Small intestine (tissue), 7 donors: ENCODE measurements at regions not wholly inside any gene's neighbourhood (a gene's known extent, or its start where the extent isn't known, plus 50 kb on each side); places are given as distances from the start of the nearest gene placed in this dataset.

ENCODE experiments used
- DNase-seq, 2 donors: peaks; one replicate each; pipeline versions ENCODE4 v3.0.0 to v3.0.0-alpha.2; 2013
- FAIRE-seq: peaks from 2 replicates; lab custom pipeline; 2012; peaks lifted over from hg19 to GRCh38; lab: Jason Lieb, UNC
- H3K27ac ChIP-seq, 3 donors: one replicate each; pipeline ENCODE4 v1.5.1; 2013; ENCODE audit warnings: low read length in 2 of 3, mild to moderate bottlenecking in 2 of 3, control low read depth in 1 of 3, inconsistent platforms in 1 of 3, low read depth in 1 of 3, moderate library complexity in 1 of 3
- H3K27me3 ChIP-seq, 3 donors: one replicate each; pipeline ENCODE4 v1.6.1; 2013; ENCODE audit warnings: low read length in 3 of 3, inconsistent platforms in 1 of 3; ENCODE audit not compliant: control insufficient read depth in 3 of 3, insufficient read depth in 3 of 3
- H3K36me3 ChIP-seq, 3 donors: one replicate each; pipeline ENCODE4 v1.6.1; 2013; ENCODE audit warnings: low read length in 3 of 3, inconsistent platforms in 1 of 3, low read depth in 1 of 3, mild to moderate bottlenecking in 1 of 3, moderate library complexity in 1 of 3; ENCODE audit not compliant: control insufficient read depth in 3 of 3, insufficient read depth in 2 of 3
- H3K4me1 ChIP-seq, 3 donors: one replicate each; pipeline ENCODE4 v1.6.1; 2013; ENCODE audit warnings: low read length in 2 of 3, inconsistent platforms in 1 of 3, low read depth in 1 of 3, mild to moderate bottlenecking in 1 of 3, moderate library complexity in 1 of 3; ENCODE audit not compliant: control insufficient read depth in 3 of 3, insufficient read depth in 2 of 3
- H3K4me3 ChIP-seq, 3 donors: one replicate each; pipeline ENCODE4 v1.5.1; 2013; ENCODE audit warnings: low read length in 3 of 3, control low read depth in 1 of 3, inconsistent platforms in 1 of 3, low read depth in 1 of 3, mild to moderate bottlenecking in 1 of 3, moderate library complexity in 1 of 3
- H3K9me3 ChIP-seq, 2 donors: one replicate each; pipeline ENCODE4 v1.6.1; 2013; ENCODE audit warnings: low read depth in 1 of 2, low read length in 1 of 2; ENCODE audit not compliant: control insufficient read depth in 2 of 2, insufficient read depth in 1 of 2
- WGBS, 3 donors: extraction: QIAGEN DNeasy Blood & Tissue Kit; methylation state at CpG; one replicate each; pipeline ENCODE4 v1.1.7; 2013; 5-methylcytosine and 5-hydroxymethylcytosine counted together
- donor health status: healthy with polysubstance abuse.
- donor health status: control.
- donor health status: control.
- donor health status: Bipolar disorder and iron deficiency.
- donor health status: healthy.

DNA sequence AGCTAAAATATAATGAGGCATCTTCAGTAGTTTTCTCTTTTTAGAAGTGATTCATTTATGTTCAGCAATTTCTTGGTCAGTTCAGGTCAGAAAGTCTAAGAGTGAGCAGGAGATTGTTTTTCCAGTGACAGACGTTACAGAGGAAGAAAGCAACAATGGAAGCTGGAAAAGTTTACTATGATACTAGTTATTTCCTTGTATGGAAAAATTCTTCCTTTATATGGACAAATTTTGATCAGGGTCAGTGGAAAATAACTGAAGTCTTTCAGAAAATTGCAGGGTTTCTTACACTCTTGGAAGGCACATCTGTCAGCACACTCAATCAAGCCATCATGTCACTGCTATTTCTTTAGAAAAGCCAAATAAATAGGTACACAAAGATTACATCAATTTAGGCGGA lies 1120.7 kb downstream of the FAT4 start:
- H3K27me3 ChIP-seq = no peaks in the 10 kb centered on the region
- DNase-seq (no peak), FAIRE-seq (no peak)
- H3K36me3 ChIP-seq = no peaks in the 10 kb centered on the region
- WGBS, 3 donors = 56 to 70% (median 61%) methylated on average over 2 of the region's 2 CpGs
- peaks cover 0 to 3% of the 10 kb centered on the region in 2 donors for H3K9me3 ChIP-seq
- no peak overlapping the region for H3K4me3 ChIP-seq
- no peak overlapping the region for H3K27ac ChIP-seq
- H3K4me1 ChIP-seq = no peaks in the 10 kb centered on the region

DNA sequence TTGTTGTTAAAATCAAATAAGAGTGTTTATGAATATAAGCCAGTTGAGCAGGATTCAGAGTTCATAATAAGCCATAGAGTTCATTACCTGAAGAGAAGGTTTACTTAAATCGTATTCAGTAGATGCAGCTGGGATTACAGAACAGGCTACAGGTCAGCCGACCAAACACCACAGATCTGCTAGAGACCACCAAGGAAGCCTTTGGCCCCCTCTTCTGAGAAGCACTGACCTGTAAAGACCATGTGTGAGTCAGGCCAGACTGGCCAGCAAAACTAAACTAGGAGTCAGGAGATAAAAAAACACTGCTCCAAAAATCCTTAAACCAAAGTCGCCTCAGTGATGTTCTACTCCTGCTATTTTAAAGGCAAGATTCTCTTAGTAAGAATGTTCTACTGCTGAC lies 1125.5 kb downstream of the FAT4 start:
- WGBS, 3 donors = 83 to 89% (median 85%) methylated on average over 3 of the region's 3 CpGs

DNA sequence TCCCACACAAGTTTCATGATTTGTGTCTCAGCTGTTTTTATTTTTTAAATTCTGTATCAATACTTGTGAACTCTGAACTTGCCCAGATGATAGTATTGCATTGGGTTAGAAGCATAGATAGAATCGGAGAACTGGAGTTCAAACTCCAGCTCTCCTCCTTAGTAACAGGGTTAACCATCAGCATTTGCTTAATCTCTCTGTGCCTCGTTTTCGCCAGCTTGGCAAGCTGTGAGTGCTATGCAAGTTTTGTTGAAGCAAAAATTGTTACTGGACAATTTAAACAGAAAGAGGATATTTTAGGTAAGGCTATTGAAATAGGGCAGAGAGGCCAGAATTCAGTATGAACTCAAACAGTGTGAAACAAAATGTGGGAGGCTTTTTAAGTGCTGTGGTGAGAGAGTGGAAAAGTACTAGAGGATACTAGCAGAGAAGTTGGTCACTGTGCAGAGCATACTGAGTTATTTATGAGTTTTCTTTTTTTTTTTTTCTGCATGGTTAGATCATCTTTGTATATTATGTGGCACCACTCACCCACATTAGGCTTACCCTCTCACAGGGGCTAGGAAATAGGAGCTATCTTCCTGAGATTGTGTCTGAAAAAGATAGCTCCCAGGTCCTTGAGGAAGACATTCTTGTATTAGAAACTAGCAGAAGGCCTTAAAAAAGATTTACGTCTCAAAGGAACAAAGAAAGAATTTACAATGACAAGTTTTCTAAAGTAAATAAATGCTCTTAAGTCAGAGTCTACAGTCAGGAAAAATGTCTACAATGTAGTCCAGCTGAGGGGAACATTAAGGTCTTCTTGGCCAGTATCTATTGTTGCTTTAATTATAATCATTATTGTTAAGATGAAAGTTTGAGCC lies 1126.6 kb downstream of the FAT4 start:
- H3K9me3 ChIP-seq = no peaks in the 10 kb centered on the region
- no peaks in the 10 kb centered on the region for H3K27me3 ChIP-seq
- 36 to 51% (median 42%) methylated on average over 4 of the region's 4 CpGs for WGBS, 3 donors
- no peaks in the 10 kb centered on the region for H3K36me3 ChIP-seq
- FAIRE-seq (no peak), DNase-seq (no peak)
- no peak overlapping the region for H3K4me3 ChIP-seq
- H3K4me1 ChIP-seq = no peaks in the 10 kb centered on the region
- no peak overlapping the region for H3K27ac ChIP-seq

More for the DNA sequence above, 1125.5 kb downstream of the FAT4 start:
- DNase-seq = no peak
- Histone ChIP-seq H3K27ac (no peak overlapping the region), H3K36me3 (no peaks in the 10 kb centered on the region), H3K27me3 (no peaks in the 10 kb centered on the region), H3K4me1 (no peaks in the 10 kb centered on the region), H3K4me3 (no peak overlapping the region), H3K9me3 (no peaks in the 10 kb centered on the region)
- FAIRE-seq = no peak

DNA sequence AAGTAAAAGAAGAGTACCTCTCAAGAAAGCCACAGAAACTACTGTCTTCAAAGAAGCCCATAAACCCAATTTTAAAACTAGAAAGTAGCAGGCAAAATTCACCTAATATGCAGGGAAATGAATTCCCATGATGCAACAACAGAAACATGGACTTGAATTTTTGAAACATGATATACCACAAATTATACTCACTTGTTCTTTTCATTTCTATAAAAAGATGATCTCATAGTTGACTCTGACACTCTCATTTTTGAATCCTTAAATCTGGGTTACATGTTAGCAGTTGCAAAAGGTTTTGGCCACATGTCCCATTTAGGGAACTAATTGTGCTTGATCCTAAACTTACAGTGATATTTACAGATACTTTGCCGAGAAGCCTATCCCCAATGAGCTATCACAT lies 1130.8 kb downstream of the FAT4 start:
- no peak for DNase-seq
- Histone ChIP-seq H3K27ac (no peak overlapping the region), H3K36me3 (no peaks in the 10 kb centered on the region), H3K4me3 (no peak overlapping the region), H3K27me3 (no peaks in the 10 kb centered on the region), H3K9me3 (no peaks in the 10 kb centered on the region), H3K4me1 (no peaks in the 10 kb centered on the region)
- no peak for FAIRE-seq
- 72 to 79% (median 73%) methylated on average over 1 of the region's 1 CpG for WGBS, 3 donors

DNA sequence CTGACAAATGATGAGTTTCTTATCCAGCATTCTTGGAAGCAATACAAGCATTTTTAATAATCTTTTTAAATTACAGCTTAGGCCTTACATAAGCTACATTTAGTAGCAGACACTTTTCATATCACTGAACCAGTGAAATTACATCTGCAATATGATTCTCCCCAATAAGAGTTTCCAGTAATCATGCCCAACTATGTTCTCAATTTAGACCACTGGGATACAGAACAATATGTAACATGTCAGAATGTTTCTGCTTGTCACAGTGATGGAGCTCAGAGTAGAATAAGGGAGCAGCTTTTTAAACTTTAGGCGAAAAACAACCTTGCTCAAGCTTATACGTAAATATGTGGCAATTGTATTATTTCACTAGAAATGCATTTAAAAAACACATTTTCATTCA lies 1132.2 kb downstream of the FAT4 start:
- no peak for FAIRE-seq

DNA sequence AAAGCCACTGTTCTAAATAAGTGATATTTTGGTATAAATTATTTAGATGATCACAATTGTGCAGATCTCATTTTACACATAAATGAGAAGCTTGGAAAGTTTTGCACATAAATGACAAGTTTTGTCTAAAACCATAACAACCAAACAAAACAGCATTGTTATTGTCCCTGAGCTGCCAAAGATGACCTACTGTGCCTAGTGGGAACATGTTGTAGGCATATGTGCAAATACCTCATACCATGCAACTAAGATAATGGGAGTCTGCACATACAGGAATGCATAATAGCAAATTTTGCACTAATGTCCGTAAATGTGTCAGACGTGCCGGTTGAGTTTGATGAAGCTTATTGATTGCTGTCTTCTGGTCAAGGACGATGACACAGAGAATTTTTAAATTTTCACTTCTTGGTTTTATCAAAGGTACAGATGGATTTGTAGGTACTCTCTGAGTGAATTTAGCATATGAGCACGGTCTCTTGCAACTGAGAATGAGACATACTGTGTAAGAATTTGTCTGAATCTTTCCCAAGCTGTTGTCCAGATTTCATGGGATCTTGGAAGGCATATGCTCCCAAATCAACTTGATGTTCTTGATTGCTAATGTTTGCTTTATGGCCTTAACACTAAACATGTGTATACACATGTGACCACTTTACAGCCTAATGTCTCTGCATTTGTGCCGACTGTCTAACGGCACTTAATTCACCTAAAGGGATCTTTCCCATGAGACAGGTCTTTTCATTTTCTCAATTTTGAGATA lies 1133.5 kb downstream of the FAT4 start:
- Histone ChIP-seq H3K4me3 (no peak overlapping the region), H3K9me3 (no peaks in the 10 kb centered on the region), H3K27me3 (no peaks in the 10 kb centered on the region), H3K27ac (no peak overlapping the region), H3K36me3 (no peaks in the 10 kb centered on the region), H3K4me1 (no peaks in the 10 kb centered on the region)
- WGBS, 3 donors = 82 to 88% (median 88%) methylated on average over 7 of the region's 7 CpGs
- no peak for FAIRE-seq
- DNase-seq = no peak

More for the DNA sequence above, 1132.2 kb downstream of the FAT4 start:
- no peak for DNase-seq
- H3K27me3 ChIP-seq = no peaks in the 10 kb centered on the region
- H3K27ac ChIP-seq = no peak overlapping the region
- no peaks in the 10 kb centered on the region for H3K36me3 ChIP-seq
- H3K4me1 ChIP-seq = no peaks in the 10 kb centered on the region
- 86 to 91% (median 89%) methylated on average over 2 of the region's 2 CpGs for WGBS, 3 donors
- H3K4me3 ChIP-seq = no peak overlapping the region
- H3K9me3 ChIP-seq = no peaks in the 10 kb centered on the region

DNA sequence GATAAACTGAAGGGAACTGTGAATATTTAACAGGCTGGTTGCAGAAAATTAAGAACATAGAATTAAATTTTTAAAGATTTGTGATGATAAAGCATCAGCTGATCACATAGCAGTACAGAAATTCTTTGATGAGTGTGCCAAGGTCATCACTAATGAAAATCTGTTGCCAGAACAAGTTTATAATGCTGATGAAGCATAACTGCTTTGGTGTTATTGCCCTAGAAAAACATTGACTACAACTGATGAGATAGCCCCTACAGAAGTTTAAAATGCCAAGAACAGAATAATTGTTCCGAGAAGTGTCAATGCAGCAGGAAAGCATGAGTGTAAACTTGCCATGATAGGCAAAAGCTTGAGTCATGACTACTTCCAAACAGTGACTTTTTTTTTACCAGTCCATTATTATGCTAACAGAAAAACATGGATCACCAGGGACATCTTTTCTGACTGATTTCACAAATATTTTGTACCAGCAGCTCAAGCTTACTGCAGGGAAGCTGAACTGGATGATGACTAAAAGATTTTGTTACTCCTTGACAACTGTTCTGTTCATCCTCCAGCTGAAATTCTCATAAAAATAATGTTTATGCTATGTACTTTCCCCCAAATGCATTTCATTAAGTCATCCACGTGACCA lies 1136.6 kb downstream of the FAT4 start:
- FAIRE-seq (no peak), DNase-seq (no peak)
- H3K4me1 ChIP-seq = no peaks in the 10 kb centered on the region
- no peak overlapping the region for H3K4me3 ChIP-seq
- H3K27me3 ChIP-seq = no peaks in the 10 kb centered on the region
- no peaks in the 10 kb centered on the region for H3K36me3 ChIP-seq
- H3K27ac ChIP-seq = no peak overlapping the region
- H3K9me3 ChIP-seq = no peaks in the 10 kb centered on the region
- 68 to 79% (median 71%) methylated on average over 2 of the region's 2 CpGs for WGBS, 3 donors

DNA sequence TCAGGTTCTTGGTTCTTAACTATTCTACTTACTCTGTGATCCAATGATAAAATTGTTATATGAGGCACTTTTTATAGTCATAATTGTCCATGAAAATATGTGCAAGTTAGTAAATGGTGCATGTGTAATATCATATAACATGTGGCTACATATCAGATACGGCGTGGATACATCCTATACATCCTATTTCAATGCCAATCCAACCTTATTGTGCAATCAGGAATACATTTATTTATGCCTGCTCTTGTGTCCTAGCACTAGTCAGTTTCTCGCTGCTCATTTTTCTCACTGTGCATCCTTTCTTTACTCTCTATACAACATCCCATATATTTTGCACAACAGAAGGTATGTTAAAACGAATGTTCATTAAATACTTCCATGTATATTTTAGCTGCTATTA lies 1141.1 kb downstream of the FAT4 start:
- no peaks in the 10 kb centered on the region for H3K4me1 ChIP-seq
- H3K36me3 ChIP-seq = no peaks in the 10 kb centered on the region
- no peaks in the 10 kb centered on the region for H3K27me3 ChIP-seq
- H3K4me3 ChIP-seq = no peak overlapping the region
- no peak overlapping the region for H3K27ac ChIP-seq
- DNase-seq (no peak), FAIRE-seq (no peak)
- no peaks in the 10 kb centered on the region for H3K9me3 ChIP-seq
- WGBS, 3 donors = 68 to 86% (median 75%) methylated on average over 4 of the region's 4 CpGs
